ENCODE measurements at regions not wholly inside any gene's neighbourhood (a gene's known extent, or its start where the extent isn't known, plus 50 kb on each side); places are given as distances from the start of the nearest gene placed in this dataset.

GRCh38 chr7:96400518-96400917, 78.6 kb upstream of the SLC25A13 start:
- no peak for TF ChIP-seq POLR2A (IDR thresholded peaks at IDR 0.05; ENCODE audit: low read depth, low read length)
- TF ChIP-seq POU2F2 (IDR thresholded peaks at IDR 0.05; ENCODE audit: low read depth, low read length) = no peak
- no peak for TF ChIP-seq TAF1 (IDR thresholded peaks at IDR 0.05; ENCODE audit: low read depth, low read length)
- TF ChIP-seq POLR2AphosphoS5 (IDR thresholded peaks at IDR 0.05; ENCODE audit: low read depth, low read length) = no peak
- TF ChIP-seq SPI1 (IDR thresholded peaks at IDR 0.05; ENCODE audit: low read depth, low read length) = no peak
- no peak for TF ChIP-seq PAX5 (IDR thresholded peaks at IDR 0.05; ENCODE audit: insufficient read depth, low read length, severe bottlenecking)

All from GM12891 (cell line).